Osteocyte (in vitro differentiated cells): ENCODE measurements at regions not wholly inside any gene's neighbourhood (a gene's known extent, or its start where the extent isn't known, plus 50 kb on each side); places are given as distances from the start of the nearest gene placed in this dataset.

ENCODE experiments used
- DNase-seq: peaks from one replicate; pipeline ENCODE4 v3.0.0; 2021; ENCODE audit warnings: mixed read lengths; ENCODE audit not compliant: unreplicated experiment; ENCODE audit errors: extremely low spot score
- H3K27ac Mint-ChIP-seq: one replicate; pipeline ENCODE4 v1.8.0; 2021; ENCODE audit warnings: mild to moderate bottlenecking, mixed read lengths; ENCODE audit not compliant: unreplicated experiment
- H3K27me3 Mint-ChIP-seq: one replicate; pipeline ENCODE4 v1.8.0; 2021; ENCODE audit warnings: mixed read lengths; ENCODE audit not compliant: unreplicated experiment
- H3K36me3 Mint-ChIP-seq: one replicate; pipeline ENCODE4 v1.8.0; 2021; ENCODE audit warnings: mixed read lengths; ENCODE audit not compliant: unreplicated experiment
- H3K4me1 Mint-ChIP-seq: one replicate; pipeline ENCODE4 v1.8.0; 2021; ENCODE audit warnings: mixed read lengths; ENCODE audit not compliant: unreplicated experiment
- H3K4me3 Mint-ChIP-seq: one replicate; pipeline ENCODE4 v1.8.0; 2021; ENCODE audit warnings: mild to moderate bottlenecking, moderate library complexity, mixed read lengths; ENCODE audit not compliant: unreplicated experiment
- H3K9me3 Mint-ChIP-seq: one replicate; pipeline ENCODE4 v1.8.0; 2021; ENCODE audit warnings: mixed read lengths; ENCODE audit not compliant: unreplicated experiment
- TF ChIP-seq, protein P1 (sequence below): fragments of 200-600 bp; sonication (generic); IDR thresholded peaks from 2 replicates; pipeline ENCODE4 v1.5.0; 2021; ENCODE audit warnings: antibody characterized with exemption, mild to moderate bottlenecking, moderate library complexity

DNA sequence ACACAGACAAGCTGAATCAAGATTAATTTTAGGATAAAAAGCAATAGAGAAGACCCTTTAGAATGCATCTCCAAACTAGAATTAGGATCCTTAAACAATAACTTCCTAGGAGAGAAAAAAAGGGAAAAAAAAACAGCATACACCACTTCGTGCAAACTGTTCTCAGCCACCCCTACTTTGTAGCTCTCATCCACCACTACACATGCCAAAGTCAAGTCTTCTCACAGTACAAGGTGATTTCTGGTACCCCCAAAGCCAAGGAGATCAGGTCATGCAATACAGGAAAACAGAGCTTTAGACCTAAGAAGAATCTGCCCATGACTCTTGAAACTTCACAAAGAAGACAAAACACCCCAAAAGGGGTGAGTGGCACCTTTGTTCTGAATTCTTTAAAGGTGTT, 166.9 kb downstream of the SUCNR1 start:
- Mint-ChIP-seq H3K4me1 (no peaks in the 10 kb centered on the region), H3K27ac (no peak overlapping the region), H3K9me3 (peaks cover 6% of the 10 kb centered on the region), H3K36me3 (peaks cover 1% of the 10 kb centered on the region), H3K27me3 (no peaks in the 10 kb centered on the region), H3K4me3 (no peak overlapping the region)
- TF ChIP-seq, protein P1, sequence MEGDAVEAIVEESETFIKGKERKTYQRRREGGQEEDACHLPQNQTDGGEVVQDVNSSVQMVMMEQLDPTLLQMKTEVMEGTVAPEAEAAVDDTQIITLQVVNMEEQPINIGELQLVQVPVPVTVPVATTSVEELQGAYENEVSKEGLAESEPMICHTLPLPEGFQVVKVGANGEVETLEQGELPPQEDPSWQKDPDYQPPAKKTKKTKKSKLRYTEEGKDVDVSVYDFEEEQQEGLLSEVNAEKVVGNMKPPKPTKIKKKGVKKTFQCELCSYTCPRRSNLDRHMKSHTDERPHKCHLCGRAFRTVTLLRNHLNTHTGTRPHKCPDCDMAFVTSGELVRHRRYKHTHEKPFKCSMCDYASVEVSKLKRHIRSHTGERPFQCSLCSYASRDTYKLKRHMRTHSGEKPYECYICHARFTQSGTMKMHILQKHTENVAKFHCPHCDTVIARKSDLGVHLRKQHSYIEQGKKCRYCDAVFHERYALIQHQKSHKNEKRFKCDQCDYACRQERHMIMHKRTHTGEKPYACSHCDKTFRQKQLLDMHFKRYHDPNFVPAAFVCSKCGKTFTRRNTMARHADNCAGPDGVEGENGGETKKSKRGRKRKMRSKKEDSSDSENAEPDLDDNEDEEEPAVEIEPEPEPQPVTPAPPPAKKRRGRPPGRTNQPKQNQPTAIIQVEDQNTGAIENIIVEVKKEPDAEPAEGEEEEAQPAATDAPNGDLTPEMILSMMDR = no peak
- DNase-seq = no peak

- Mint-ChIP-seq H3K36me3 (no peaks in the 10 kb centered on the region), H3K27me3 (no peaks in the 10 kb centered on the region), H3K27ac (no peak overlapping the region), H3K4me3 (no peak overlapping the region), H3K4me1 (no peaks in the 10 kb centered on the region), H3K9me3 (no peaks in the 10 kb centered on the region)
- no peak for DNase-seq
- TF ChIP-seq, protein P1 = no peak
Measured at GRCh38 chr3:152043620-152044019, 170.2 kb downstream of the SUCNR1 start.

GRCh38 chr3:152046280-152046679, 172.8 kb downstream of the SUCNR1 start:
- peaks cover 3% of the 10 kb centered on the region for H3K4me1 Mint-ChIP-seq
- no peak overlapping the region for H3K27ac Mint-ChIP-seq
- H3K4me3 Mint-ChIP-seq = no peak overlapping the region
- H3K36me3 Mint-ChIP-seq = no peaks in the 10 kb centered on the region
- TF ChIP-seq, protein P1 = no peak
- no peaks in the 10 kb centered on the region for H3K27me3 Mint-ChIP-seq
- no peaks in the 10 kb centered on the region for H3K9me3 Mint-ChIP-seq
- no peak for DNase-seq

GRCh38 chr3:152047465-152047864, 174.0 kb downstream of the SUCNR1 start:
- peaks cover 15% of the 10 kb centered on the region for H3K4me1 Mint-ChIP-seq
- H3K27me3 Mint-ChIP-seq = no peaks in the 10 kb centered on the region
- no peak for DNase-seq
- TF ChIP-seq, protein P1 = no peak
- no peaks in the 10 kb centered on the region for H3K9me3 Mint-ChIP-seq
- H3K27ac Mint-ChIP-seq = no peak overlapping the region
- H3K4me3 Mint-ChIP-seq = no peak overlapping the region
- no peaks in the 10 kb centered on the region for H3K36me3 Mint-ChIP-seq

GRCh38 chr3:152048831-152049230, 175.4 kb downstream of the SUCNR1 start:
- Mint-ChIP-seq H3K36me3 (no peaks in the 10 kb centered on the region), H3K4me3 (no peak overlapping the region), H3K9me3 (peaks cover 6% of the 10 kb centered on the region), H3K27ac (no peak overlapping the region), H3K27me3 (no peaks in the 10 kb centered on the region), H3K4me1 (peaks cover 18% of the 10 kb centered on the region)
- TF ChIP-seq, protein P1 = no peak
- DNase-seq = no peak
